ENCODE measurements at regions not wholly inside any gene's neighbourhood (a gene's known extent, or its start where the extent isn't known, plus 50 kb on each side); places are given as distances from the start of the nearest gene placed in this dataset.
"Not testable (repeated sequence)": the region's sequence is repeated elsewhere in the genome, so short reads cannot be mapped to it uniquely, and the experiment has no call there.

- DNase-seq = no peak
These were observed 123.2 kb upstream of the TBC1D5 start for GRCh38 chr3:17865631-17866030.

GRCh38 chr3:17861476-17861875 is 119.0 kb upstream of the TBC1D5 start:
- no peak for DNase-seq

GRCh38 chr3:17860840-17861471 is 118.5 kb upstream of the TBC1D5 start:
- not testable (repeated sequence) for DNase-seq

GRCh38 chr3:17852217-17852616 is 109.8 kb upstream of the TBC1D5 start:
- no peak for DNase-seq

GRCh38 chr3:17850448-17850847 is 108.0 kb upstream of the TBC1D5 start:
- no peak for DNase-seq

- DNase-seq = no peak
These were observed 105.7 kb upstream of the TBC1D5 start for GRCh38 chr3:17848102-17848501.

- DNase-seq = no peak
These were observed 104.7 kb upstream of the TBC1D5 start for GRCh38 chr3:17847156-17847555.

GRCh38 chr3:17846466-17846865 is 104.0 kb upstream of the TBC1D5 start:
- DNase-seq = no peak

- DNase-seq = no peak
These were observed 102.8 kb upstream of the TBC1D5 start for GRCh38 chr3:17845026-17845812.

- no peak for DNase-seq
These were observed 101.8 kb upstream of the TBC1D5 start for GRCh38 chr3:17844236-17844635.

GRCh38 chr3:17841190-17841828 is 98.9 kb upstream of the TBC1D5 start:
- peak; percentile 88 for DNase-seq

- DNase-seq = no peak
These were observed 98.2 kb upstream of the TBC1D5 start for GRCh38 chr3:17840651-17841050.

- DNase-seq = no peak
These were observed 97.7 kb upstream of the TBC1D5 start for GRCh38 chr3:17840126-17840525.

- DNase-seq = no peak
These were observed 94.5 kb upstream of the TBC1D5 start for GRCh38 chr3:17836919-17837318.

GRCh38 chr3:17836092-17836491 is 93.7 kb upstream of the TBC1D5 start:
- DNase-seq = no peak

- no peak for DNase-seq
These were observed 91.5 kb upstream of the TBC1D5 start for GRCh38 chr3:17833786-17834559.

GRCh38 chr3:17832016-17832415 is 89.6 kb upstream of the TBC1D5 start:
- DNase-seq = no peak

- no peak for DNase-seq
These were observed 88.9 kb upstream of the TBC1D5 start for GRCh38 chr3:17831366-17831765.

GRCh38 chr3:17830788-17831187 is 88.4 kb upstream of the TBC1D5 start:
- no peak for DNase-seq

GRCh38 chr3:17828388-17828787 is 86.0 kb upstream of the TBC1D5 start:
- DNase-seq = no peak

GRCh38 chr3:17825298-17825697 is 82.9 kb upstream of the TBC1D5 start:
- DNase-seq = no peak

- no peak for DNase-seq
These were observed 81.4 kb upstream of the TBC1D5 start for GRCh38 chr3:17823816-17824215.

GRCh38 chr3:17823036-17823435 is 80.6 kb upstream of the TBC1D5 start:
- DNase-seq = no peak
